ENCODE measurements at regions not wholly inside any gene's neighbourhood (a gene's known extent, or its start where the extent isn't known, plus 50 kb on each side); places are given as distances from the start of the nearest gene placed in this dataset.

GRCh38 chr21:18950045-18950740 lies 546.6 kb upstream of the TMPRSS15 start:
- H3K27me3 ChIP-seq (replicated peaks; ENCODE audit: insufficient read depth), result no peaks in the 10 kb centered on the region
- no peak overlapping the region for H3K27ac ChIP-seq
- no peak overlapping the region for H3K4me3 ChIP-seq
- no peaks in the 10 kb centered on the region for H3K4me1 ChIP-seq (ENCODE audit: control insufficient read depth in 1 of 2, low read depth in 2 of 2)
- no peak for TF ChIP-seq CTCF (IDR thresholded peaks at IDR 0.05)
- no peak for DNase-seq (ENCODE audit: low spot score)
- H3K36me3 ChIP-seq, result no peaks in the 10 kb centered on the region
- H3K9me3 ChIP-seq, result no peaks in the 10 kb centered on the region
- no peak for ATAC-seq (ENCODE audit: insufficient number of reproducible peaks, low FRiP score, low read depth)

GRCh38 chr21:18951271-18952038 lies 547.9 kb upstream of the TMPRSS15 start:
- no peaks in the 10 kb centered on the region for H3K9me3 ChIP-seq
- ATAC-seq (ENCODE audit: insufficient number of reproducible peaks, low FRiP score, low read depth) (no peak), DNase-seq (ENCODE audit: low spot score) (no peak)
- H3K27me3 ChIP-seq (replicated peaks; ENCODE audit: insufficient read depth), result no peaks in the 10 kb centered on the region
- no peaks in the 10 kb centered on the region for H3K36me3 ChIP-seq
- no peak for TF ChIP-seq CTCF (IDR thresholded peaks at IDR 0.05)
- no peaks in the 10 kb centered on the region for H3K4me1 ChIP-seq (ENCODE audit: control insufficient read depth in 1 of 2, low read depth in 2 of 2)
- no peak overlapping the region for H3K4me3 ChIP-seq
- no peak overlapping the region for H3K27ac ChIP-seq

- DNase-seq (ENCODE audit: low spot score), result no peak
- no peaks in the 10 kb centered on the region for H3K9me3 ChIP-seq
- no peak for ATAC-seq (ENCODE audit: insufficient number of reproducible peaks, low FRiP score, low read depth)
- no peak for TF ChIP-seq CTCF (IDR thresholded peaks at IDR 0.05)
- no peaks in the 10 kb centered on the region for H3K4me1 ChIP-seq (ENCODE audit: control insufficient read depth in 1 of 2, low read depth in 2 of 2)
- H3K4me3 ChIP-seq, result no peak overlapping the region
- H3K27me3 ChIP-seq (replicated peaks; ENCODE audit: insufficient read depth), result no peaks in the 10 kb centered on the region
- no peaks in the 10 kb centered on the region for H3K36me3 ChIP-seq
- H3K27ac ChIP-seq, result no peak overlapping the region
These were observed 550.9 kb upstream of the TMPRSS15 start for GRCh38 chr21:18954441-18954844.

- no peak for TF ChIP-seq CTCF (IDR thresholded peaks at IDR 0.05)
- no peaks in the 10 kb centered on the region for H3K27me3 ChIP-seq (replicated peaks; ENCODE audit: insufficient read depth)
- H3K4me3 ChIP-seq, result no peak overlapping the region
- H3K4me1 ChIP-seq (ENCODE audit: control insufficient read depth in 1 of 2, low read depth in 2 of 2), result no peaks in the 10 kb centered on the region
- ATAC-seq (ENCODE audit: insufficient number of reproducible peaks, low FRiP score, low read depth), result no peak
- H3K9me3 ChIP-seq, result no peaks in the 10 kb centered on the region
- H3K36me3 ChIP-seq, result no peaks in the 10 kb centered on the region
- no peak overlapping the region for H3K27ac ChIP-seq
- DNase-seq (ENCODE audit: low spot score), result no peak
These were observed 556.2 kb upstream of the TMPRSS15 start for GRCh38 chr21:18959817-18960216.

GRCh38 chr21:18960306-18960705 lies 556.7 kb upstream of the TMPRSS15 start:
- Histone ChIP-seq H3K27me3 (replicated peaks; ENCODE audit: insufficient read depth) (no peaks in the 10 kb centered on the region), H3K27ac (no peak overlapping the region), H3K36me3 (no peaks in the 10 kb centered on the region), H3K4me3 (no peak overlapping the region), H3K4me1 (ENCODE audit: control insufficient read depth in 1 of 2, low read depth in 2 of 2) (no peaks in the 10 kb centered on the region), H3K9me3 (no peaks in the 10 kb centered on the region)
- DNase-seq (ENCODE audit: low spot score) (no peak), ATAC-seq (ENCODE audit: insufficient number of reproducible peaks, low FRiP score, low read depth) (no peak)
- TF ChIP-seq CTCF (IDR thresholded peaks at IDR 0.05), result no peak
